ENCODE measurements at regions not wholly inside any gene's neighbourhood (a gene's known extent, or its start where the extent isn't known, plus 50 kb on each side); places are given as distances from the start of the nearest gene placed in this dataset.

GRCh38 chr11:30159546-30159945 lies 71.3 kb upstream of the FSHB start:
- no peak for TF ChIP-seq CTCF (IDR thresholded peaks at IDR 0.05)
- TF ChIP-seq POLR2A (IDR thresholded peaks at IDR 0.05), result no peak
